IPS-15b (cell line): ENCODE measurements at regions not wholly inside any gene's neighbourhood (a gene's known extent, or its start where the extent isn't known, plus 50 kb on each side); places are given as distances from the start of the nearest gene placed in this dataset.

Source experiments
- H3K27me3 ChIP-seq: one replicate; pipeline ENCODE4 v1.6.1; 2013; ENCODE audit warnings: low read length; ENCODE audit not compliant: control insufficient read depth, insufficient read depth
- H3K36me3 ChIP-seq: one replicate; pipeline ENCODE4 v1.6.1; 2013; ENCODE audit warnings: low read length; ENCODE audit not compliant: control insufficient read depth, insufficient read depth
- H3K4me1 ChIP-seq: one replicate; pipeline ENCODE4 v1.6.1; 2013; ENCODE audit warnings: mild to moderate bottlenecking, low read length; ENCODE audit not compliant: control insufficient read depth, insufficient read depth
- H3K4me3 ChIP-seq: one replicate; pipeline ENCODE4 v1.5.1; 2013; ENCODE audit warnings: low read depth, low read length
- H3K9ac ChIP-seq: one replicate; pipeline ENCODE4 v1.6.1; 2013; ENCODE audit warnings: low read depth, mild to moderate bottlenecking, low read length
- H3K9me3 ChIP-seq: one replicate; pipeline ENCODE4 v1.6.1; 2013; ENCODE audit warnings: mild to moderate bottlenecking, low read length; ENCODE audit not compliant: control insufficient read depth, insufficient read depth

GRCh38 chr9:16138561-16139491 lies 586.0 kb downstream of the CCDC171 start:
- Histone ChIP-seq H3K4me3 (no peak overlapping the region), H3K9ac (no peak overlapping the region), H3K4me1 (no peaks in the 10 kb centered on the region), H3K36me3 (no peaks in the 10 kb centered on the region), H3K9me3 (no peaks in the 10 kb centered on the region), H3K27me3 (no peaks in the 10 kb centered on the region)

GRCh38 chr9:16139774-16140173 lies 586.9 kb downstream of the CCDC171 start:
- Histone ChIP-seq H3K4me1 (no peaks in the 10 kb centered on the region), H3K27me3 (no peaks in the 10 kb centered on the region), H3K9ac (no peak overlapping the region), H3K4me3 (no peak overlapping the region), H3K9me3 (no peaks in the 10 kb centered on the region), H3K36me3 (no peaks in the 10 kb centered on the region)

DNA sequence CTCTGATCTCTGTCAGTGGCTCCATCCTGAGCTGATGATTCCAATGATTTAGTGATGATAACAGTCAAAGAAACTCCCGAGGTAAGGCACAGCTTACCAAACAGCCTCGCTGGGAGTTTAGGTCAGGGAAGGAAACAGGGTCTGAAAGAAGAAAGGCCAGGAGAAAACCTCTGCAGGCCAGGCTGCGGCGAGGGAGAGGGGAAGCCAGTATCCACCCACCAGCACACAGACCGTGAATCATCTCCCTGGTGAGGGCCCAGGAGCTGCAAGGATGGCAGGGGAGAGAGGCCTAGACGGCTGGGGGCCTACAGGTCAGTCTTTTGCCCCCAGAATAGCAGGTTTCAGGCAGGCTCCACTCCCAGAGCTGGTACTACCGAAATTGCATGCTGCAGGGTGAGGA lies 590.5 kb downstream of the CCDC171 start:
- Histone ChIP-seq H3K27me3 (no peaks in the 10 kb centered on the region), H3K9ac (no peak overlapping the region), H3K9me3 (no peaks in the 10 kb centered on the region), H3K4me3 (no peak overlapping the region), H3K36me3 (no peaks in the 10 kb centered on the region), H3K4me1 (no peaks in the 10 kb centered on the region)

DNA sequence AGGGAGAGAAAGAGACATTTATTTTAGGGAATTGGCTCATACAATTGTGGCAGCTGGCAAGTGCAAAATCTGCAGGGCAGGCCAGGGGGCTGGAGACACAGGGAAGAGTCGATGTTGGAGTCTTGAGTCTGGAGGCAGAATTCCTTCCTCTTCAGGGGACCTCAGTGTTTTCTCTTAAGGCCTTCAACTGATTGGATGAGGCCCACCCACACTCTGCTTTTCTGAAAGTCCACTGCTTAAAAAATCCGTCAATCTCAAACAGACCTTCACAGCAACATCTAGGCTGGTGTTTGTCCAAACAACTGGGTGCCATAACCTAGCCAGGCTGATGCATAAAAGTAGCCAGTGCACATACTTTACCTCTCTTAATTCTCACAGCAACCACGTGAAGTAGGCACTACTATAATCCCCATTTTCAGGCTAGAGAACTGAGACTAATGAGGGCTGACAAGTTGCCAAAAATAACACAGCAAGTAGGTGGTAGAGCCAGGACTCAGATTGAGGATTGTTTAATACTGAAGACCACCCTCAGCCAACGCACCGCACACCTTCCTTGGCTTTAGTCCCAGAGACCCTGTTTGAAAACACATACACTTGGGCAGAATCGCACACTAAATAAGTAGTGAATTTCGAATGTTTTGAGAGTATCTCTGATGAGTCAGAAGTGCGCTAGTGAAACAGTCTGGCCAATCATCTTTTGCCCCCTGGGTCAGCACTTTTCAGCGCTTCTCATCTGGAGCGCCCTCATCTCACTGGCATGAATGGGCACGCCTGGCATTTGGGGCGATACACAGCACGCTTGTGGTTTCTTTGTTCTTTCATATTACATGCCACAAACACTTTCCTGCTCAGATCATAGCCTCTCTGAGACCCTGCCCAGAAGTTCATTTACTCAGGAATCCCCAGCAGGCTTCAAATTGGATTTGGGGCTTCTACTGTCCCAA lies 591.4 kb downstream of the CCDC171 start:
- Histone ChIP-seq H3K27me3 (no peaks in the 10 kb centered on the region), H3K9me3 (no peaks in the 10 kb centered on the region), H3K36me3 (no peaks in the 10 kb centered on the region), H3K4me1 (no peaks in the 10 kb centered on the region), H3K4me3 (no peak overlapping the region), H3K9ac (no peak overlapping the region)

DNA sequence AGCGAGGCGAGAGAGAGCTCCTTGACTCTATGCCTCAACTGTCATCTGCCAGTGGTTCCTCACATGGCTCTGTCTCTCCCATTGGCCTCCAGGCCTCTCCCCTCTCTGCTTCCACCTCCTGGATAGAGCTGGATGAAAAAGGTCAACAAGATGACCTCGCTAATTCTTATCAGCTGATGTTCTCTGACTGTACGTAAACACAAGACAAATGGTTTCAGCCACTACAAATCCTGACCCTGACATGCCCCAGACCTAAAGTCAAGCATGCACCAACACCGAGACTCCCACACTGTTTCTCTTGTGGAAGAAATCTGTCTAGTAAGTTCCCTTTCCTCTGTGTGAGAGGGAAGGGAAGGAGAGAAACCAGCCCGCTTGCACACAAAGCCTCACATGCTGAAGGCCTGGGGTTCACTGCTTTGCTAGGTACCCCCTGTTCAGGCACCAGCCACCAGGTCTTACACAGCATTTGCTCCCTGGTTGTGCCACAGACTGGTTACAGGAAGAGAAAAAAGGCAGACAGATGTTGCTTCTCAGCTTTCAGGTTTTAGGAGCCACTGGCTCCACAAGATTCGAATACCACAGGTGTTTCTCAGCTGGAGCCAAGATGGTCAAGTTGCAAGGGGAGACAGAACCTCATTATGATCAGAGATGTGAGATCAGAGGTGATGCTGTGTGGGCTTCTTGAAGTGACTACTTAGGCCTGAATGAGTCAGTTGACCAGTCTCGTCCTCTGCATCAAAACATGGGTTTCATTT lies 592.5 kb downstream of the CCDC171 start:
- Histone ChIP-seq H3K9me3 (no peaks in the 10 kb centered on the region), H3K27me3 (no peaks in the 10 kb centered on the region), H3K9ac (no peak overlapping the region), H3K4me1 (no peaks in the 10 kb centered on the region), H3K4me3 (no peak overlapping the region), H3K36me3 (no peaks in the 10 kb centered on the region)

GRCh38 chr9:16147726-16148125 lies 594.9 kb downstream of the CCDC171 start:
- no peaks in the 10 kb centered on the region for H3K27me3 ChIP-seq
- H3K9me3 ChIP-seq, result no peaks in the 10 kb centered on the region
- no peak overlapping the region for H3K9ac ChIP-seq
- H3K4me3 ChIP-seq, result no peak overlapping the region
- H3K36me3 ChIP-seq, result no peaks in the 10 kb centered on the region
- H3K4me1 ChIP-seq, result no peaks in the 10 kb centered on the region

DNA sequence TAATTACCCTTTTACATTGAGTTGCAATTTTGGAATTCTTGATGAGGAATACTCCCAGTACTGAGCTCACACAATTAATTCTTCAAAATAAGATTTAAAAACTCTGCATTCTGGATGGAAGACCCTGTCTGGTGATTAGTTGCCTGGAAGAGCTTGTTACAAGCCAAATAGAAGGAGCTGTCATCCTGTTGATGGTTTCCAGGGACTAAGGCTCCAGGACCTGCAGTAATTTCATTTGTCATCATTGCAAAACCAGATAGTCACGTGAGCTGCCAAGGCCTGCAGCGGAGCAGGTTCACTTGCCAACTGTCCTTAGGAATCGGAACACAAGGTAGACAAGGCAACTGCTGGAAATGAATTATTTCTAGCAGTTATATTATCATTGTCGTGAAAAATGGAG lies 597.7 kb downstream of the CCDC171 start:
- no peaks in the 10 kb centered on the region for H3K9me3 ChIP-seq
- H3K9ac ChIP-seq, result no peak overlapping the region
- H3K4me1 ChIP-seq, result peaks cover 7% of the 10 kb centered on the region
- no peaks in the 10 kb centered on the region for H3K36me3 ChIP-seq
- no peak overlapping the region for H3K4me3 ChIP-seq
- H3K27me3 ChIP-seq, result peaks cover 20% of the 10 kb centered on the region

GRCh38 chr9:16150938-16151650 lies 598.3 kb downstream of the CCDC171 start:
- Histone ChIP-seq H3K9me3 (no peaks in the 10 kb centered on the region), H3K36me3 (no peaks in the 10 kb centered on the region), H3K27me3 (peaks cover 25% of the 10 kb centered on the region), H3K9ac (no peak overlapping the region), H3K4me1 (peaks cover 7% of the 10 kb centered on the region), H3K4me3 (no peak overlapping the region)

- H3K9ac ChIP-seq, result no peak overlapping the region
- no peaks in the 10 kb centered on the region for H3K36me3 ChIP-seq
- H3K4me1 ChIP-seq, result peaks cover 7% of the 10 kb centered on the region
- H3K27me3 ChIP-seq, result peaks cover 26% of the 10 kb centered on the region
- no peak overlapping the region for H3K4me3 ChIP-seq
- H3K9me3 ChIP-seq, result no peaks in the 10 kb centered on the region
These were observed 599.6 kb downstream of the CCDC171 start for GRCh38 chr9:16152276-16153101.

DNA sequence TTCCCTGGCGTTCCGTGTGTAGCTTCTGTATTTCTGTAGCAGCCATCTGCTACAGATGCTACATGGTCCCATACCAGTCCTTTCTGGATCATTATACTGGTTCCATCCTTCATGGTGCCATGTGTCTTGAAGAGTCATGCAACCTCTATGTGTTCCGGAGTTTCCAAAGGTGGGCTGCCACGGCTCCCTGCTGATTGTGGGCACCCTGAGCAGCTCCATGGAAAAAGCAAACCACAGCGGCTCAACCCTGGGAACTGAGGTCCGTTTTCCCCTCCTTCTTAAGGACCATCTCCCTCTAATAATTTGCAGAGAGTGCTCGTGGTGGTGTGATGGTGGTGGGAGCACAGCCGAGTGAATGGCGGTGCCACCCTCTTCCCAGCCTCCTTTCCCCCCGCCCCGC lies 600.4 kb downstream of the CCDC171 start:
- Histone ChIP-seq H3K4me1 (peaks cover 7% of the 10 kb centered on the region), H3K9me3 (no peaks in the 10 kb centered on the region), H3K9ac (no peak overlapping the region), H3K4me3 (no peak overlapping the region), H3K36me3 (no peaks in the 10 kb centered on the region), H3K27me3 (peaks cover 26% of the 10 kb centered on the region)
